ENCODE measurements at regions not wholly inside any gene's neighbourhood (a gene's known extent, or its start where the extent isn't known, plus 50 kb on each side); places are given as distances from the start of the nearest gene placed in this dataset.

DNA sequence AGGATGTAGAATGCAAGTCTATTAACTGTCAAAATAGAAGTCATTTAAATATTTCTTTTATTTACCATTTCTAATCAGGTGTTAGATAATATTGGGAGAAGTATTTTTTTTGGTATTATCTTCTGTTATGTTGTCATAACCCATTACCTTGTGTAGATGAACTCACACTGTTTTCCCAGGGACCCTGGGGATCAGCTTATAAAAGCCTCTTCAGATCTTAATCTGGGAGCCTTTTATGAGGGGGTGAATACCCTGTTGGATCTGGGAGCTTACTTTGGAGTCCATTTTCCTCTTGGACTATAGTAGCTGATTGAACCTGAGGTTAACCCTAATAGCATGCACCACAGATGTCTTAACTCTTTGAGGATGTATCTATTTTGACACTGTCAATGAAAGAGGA lies 176.3 kb upstream of the ATP2B1 start:
- TF ChIP-seq CTCF (IDR thresholded peaks at IDR 0.05; ENCODE audit: insufficient read depth, low read length, poor library complexity, severe bottlenecking) = no peak
- no peak for TF ChIP-seq EZH2phosphoT487 (conservative IDR thresholded peaks at IDR 0.05; ENCODE audit: low read length)
